ENCODE measurements at regions not wholly inside any gene's neighbourhood (a gene's known extent, or its start where the extent isn't known, plus 50 kb on each side); places are given as distances from the start of the nearest gene placed in this dataset.

DNA sequence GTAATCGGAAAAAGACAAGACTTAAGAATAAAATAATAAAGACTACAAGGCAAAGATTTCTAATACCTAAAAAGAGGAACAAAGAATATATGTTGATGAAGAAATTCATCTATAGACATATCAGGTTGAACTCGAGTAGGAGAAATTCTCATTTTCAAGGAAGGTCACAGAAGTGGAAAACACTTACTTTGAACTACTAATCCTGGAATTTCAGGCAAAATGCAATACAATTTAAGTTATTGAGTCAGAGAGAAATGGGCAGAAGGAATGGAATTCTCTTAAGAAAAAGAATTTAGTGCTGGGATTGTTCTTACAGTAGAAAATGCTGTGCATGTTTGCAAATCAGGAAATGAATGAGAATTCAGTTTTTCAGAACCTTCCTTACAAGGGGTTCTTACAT lies 135.9 kb upstream of the TGFBR2 start:
- Histone ChIP-seq H4K20me1 (ENCODE audit: insufficient read depth, low read length) (no peaks in the 10 kb centered on the region), H2AK9ac (replicated peaks; ENCODE audit: low read depth, low read length, poor library complexity) (no peak overlapping the region), H3K4me2 (ENCODE audit: low read depth, low read length) (no peak overlapping the region), H2BK20ac (ENCODE audit: low read depth, low read length) (no peak overlapping the region), H4K5ac (ENCODE audit: low read depth, low read length) (no peak overlapping the region), H3K9me1 (ENCODE audit: insufficient read depth, low read length) (0 out of 2 replicates have a peak, but pooled peaks cover 3% of the 10 kb centered on the region), H2BK120ac (ENCODE audit: low read depth, low read length) (no peak overlapping the region), H3K14ac (replicated peaks; ENCODE audit: low read depth, low read length) (no peak overlapping the region), H3K4ac (ENCODE audit: low read depth, low read length) (no peak overlapping the region), H3K18ac (ENCODE audit: low read depth, low read length) (no peak overlapping the region), H2BK15ac (ENCODE audit: low read depth, low read length) (no peak overlapping the region), H3K4me3 (ENCODE audit: insufficient read depth, low read depth, low read length) (no peak overlapping the region), H3K4me1 (ENCODE audit: control insufficient read depth, insufficient read depth, low read length) (peaks cover 2% of the 10 kb centered on the region), H3K56ac (ENCODE audit: extremely low read depth, insufficient read depth, low read length) (no peak overlapping the region), H2AFZ (replicated peaks; ENCODE audit: low read length, poor library complexity) (no peak overlapping the region), H4K8ac (ENCODE audit: low read depth in 2 of 2, low read length in 2 of 2) (no peak overlapping the region), H3K36me3 (ENCODE audit: control insufficient read depth, insufficient read depth, low read length) (no peaks in the 10 kb centered on the region), H3K79me1 (ENCODE audit: low read depth in 1 of 2, low read length in 2 of 2) (no peaks in the 10 kb centered on the region), H3K27me3 (ENCODE audit: control insufficient read depth, insufficient read depth, low read length) (no peaks in the 10 kb centered on the region), H3K23ac (ENCODE audit: low read depth, low read length) (no peak overlapping the region), H3K27ac (ENCODE audit: insufficient read depth, low read length) (no peak overlapping the region), H2AK5ac (ENCODE audit: low read depth, low read length) (no peak overlapping the region), H3K9me3 (ENCODE audit: control insufficient read depth, insufficient read depth, low read length) (no peaks in the 10 kb centered on the region), H4K91ac (ENCODE audit: insufficient read depth, low read depth, low read length) (no peak overlapping the region), H3K9ac (ENCODE audit: low read depth, low read length) (no peak overlapping the region), H2BK5ac (ENCODE audit: low read depth, low read length, poor library complexity, severe bottlenecking) (no peak overlapping the region)
- in situ Hi-C loops (cut with MboI; ENCODE audit: low sequenced_read_pairs) = no loop called here
- ChIA-PET CTCF (no interaction called here), POLR2A (ENCODE audit: unreplicated experiment) (no interaction called here)
- no peak for TF ChIP-seq CHD1 (IDR thresholded peaks at IDR 0.05; ENCODE audit: low read depth, low read length)
- no peak for TF ChIP-seq RCOR1 (IDR thresholded peaks at IDR 0.05; ENCODE audit: insufficient replicate concordance, low read length)
- no peak for TF ChIP-seq RFX5 (IDR thresholded peaks at IDR 0.05; ENCODE audit: low read depth, low read length)
- TF ChIP-seq, protein P1, sequence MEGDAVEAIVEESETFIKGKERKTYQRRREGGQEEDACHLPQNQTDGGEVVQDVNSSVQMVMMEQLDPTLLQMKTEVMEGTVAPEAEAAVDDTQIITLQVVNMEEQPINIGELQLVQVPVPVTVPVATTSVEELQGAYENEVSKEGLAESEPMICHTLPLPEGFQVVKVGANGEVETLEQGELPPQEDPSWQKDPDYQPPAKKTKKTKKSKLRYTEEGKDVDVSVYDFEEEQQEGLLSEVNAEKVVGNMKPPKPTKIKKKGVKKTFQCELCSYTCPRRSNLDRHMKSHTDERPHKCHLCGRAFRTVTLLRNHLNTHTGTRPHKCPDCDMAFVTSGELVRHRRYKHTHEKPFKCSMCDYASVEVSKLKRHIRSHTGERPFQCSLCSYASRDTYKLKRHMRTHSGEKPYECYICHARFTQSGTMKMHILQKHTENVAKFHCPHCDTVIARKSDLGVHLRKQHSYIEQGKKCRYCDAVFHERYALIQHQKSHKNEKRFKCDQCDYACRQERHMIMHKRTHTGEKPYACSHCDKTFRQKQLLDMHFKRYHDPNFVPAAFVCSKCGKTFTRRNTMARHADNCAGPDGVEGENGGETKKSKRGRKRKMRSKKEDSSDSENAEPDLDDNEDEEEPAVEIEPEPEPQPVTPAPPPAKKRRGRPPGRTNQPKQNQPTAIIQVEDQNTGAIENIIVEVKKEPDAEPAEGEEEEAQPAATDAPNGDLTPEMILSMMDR (conservative IDR thresholded peaks at IDR 0.05; ENCODE audit: low read depth, low read length) = no peak
- TF ChIP-seq RAD21 (IDR thresholded peaks at IDR 0.05; ENCODE audit: low read length) = no peak
- no peak for TF ChIP-seq SMC3 (IDR thresholded peaks at IDR 0.05; ENCODE audit: low read depth, low read length)
- no peak for TF ChIP-seq POLR2A (IDR thresholded peaks at IDR 0.05; ENCODE audit: low read depth, low read length)
- TF ChIP-seq FOS (IDR thresholded peaks at IDR 0.05; ENCODE audit: low read depth, low read length) = no peak
- TF ChIP-seq NFE2L2 (IDR thresholded peaks at IDR 0.05; ENCODE audit: low read depth, low read length) = no peak
- no peak for TF ChIP-seq CEBPB (IDR thresholded peaks at IDR 0.05; ENCODE audit: low read depth, low read length)
- no peak for TF ChIP-seq MAZ (IDR thresholded peaks at IDR 0.05; ENCODE audit: borderline replicate concordance, low read depth, low read length)
- no peak for TF ChIP-seq MAFK (IDR thresholded peaks at IDR 0.05; ENCODE audit: low read depth, low read length)
- TF ChIP-seq BHLHE40 (IDR thresholded peaks at IDR 0.05; ENCODE audit: low read depth, low read length) = no peak
- TF ChIP-seq MXI1 (IDR thresholded peaks at IDR 0.05; ENCODE audit: borderline replicate concordance, low read depth, low read length) = no peak
- TF ChIP-seq, protein P2, sequence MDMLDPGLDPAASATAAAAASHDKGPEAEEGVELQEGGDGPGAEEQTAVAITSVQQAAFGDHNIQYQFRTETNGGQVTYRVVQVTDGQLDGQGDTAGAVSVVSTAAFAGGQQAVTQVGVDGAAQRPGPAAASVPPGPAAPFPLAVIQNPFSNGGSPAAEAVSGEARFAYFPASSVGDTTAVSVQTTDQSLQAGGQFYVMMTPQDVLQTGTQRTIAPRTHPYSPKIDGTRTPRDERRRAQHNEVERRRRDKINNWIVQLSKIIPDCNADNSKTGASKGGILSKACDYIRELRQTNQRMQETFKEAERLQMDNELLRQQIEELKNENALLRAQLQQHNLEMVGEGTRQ (IDR thresholded peaks at IDR 0.05; ENCODE audit: low read depth, low read length) = no peak
- TF ChIP-seq, protein P3, sequence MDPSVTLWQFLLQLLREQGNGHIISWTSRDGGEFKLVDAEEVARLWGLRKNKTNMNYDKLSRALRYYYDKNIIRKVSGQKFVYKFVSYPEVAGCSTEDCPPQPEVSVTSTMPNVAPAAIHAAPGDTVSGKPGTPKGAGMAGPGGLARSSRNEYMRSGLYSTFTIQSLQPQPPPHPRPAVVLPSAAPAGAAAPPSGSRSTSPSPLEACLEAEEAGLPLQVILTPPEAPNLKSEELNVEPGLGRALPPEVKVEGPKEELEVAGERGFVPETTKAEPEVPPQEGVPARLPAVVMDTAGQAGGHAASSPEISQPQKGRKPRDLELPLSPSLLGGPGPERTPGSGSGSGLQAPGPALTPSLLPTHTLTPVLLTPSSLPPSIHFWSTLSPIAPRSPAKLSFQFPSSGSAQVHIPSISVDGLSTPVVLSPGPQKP (IDR thresholded peaks at IDR 0.05; ENCODE audit: borderline replicate concordance, low read depth, low read length) = no peak
- no TSS peak for BruUV-seq (replicated peaks)
- intact Hi-C loops (cut with micrococcal nuclease) = no loop called here
- dilution Hi-C loops (cut with HindIII; ENCODE audit: low sequenced_read_pairs, unreplicated experiment) = no loop called here
- DNase-seq (peak; percentile 32), ATAC-seq (ENCODE audit: low read depth) (no peak)
- no CpG with 5 or more reads among the region's 2 CpGs for WGBS, 2 experiments (ENCODE audit: extremely low coverage in 2 of 2, insufficient read length in 1 of 2)

All from IMR-90 (cell line).